ENCODE measurements at regions not wholly inside any gene's neighbourhood (a gene's known extent, or its start where the extent isn't known, plus 50 kb on each side); places are given as distances from the start of the nearest gene placed in this dataset.
"Not testable (repeated sequence)": the region's sequence is repeated elsewhere in the genome, so short reads cannot be mapped to it uniquely, and the experiment has no call there.

- no peaks in the 10 kb centered on the region for H3K9me3 Mint-ChIP-seq
- H3K4me1 Mint-ChIP-seq = peaks cover 33% of the 10 kb centered on the region
- no peaks in the 10 kb centered on the region for H3K27me3 Mint-ChIP-seq
- no peak overlapping the region for H3K4me3 Mint-ChIP-seq
- H3K36me3 Mint-ChIP-seq = no peaks in the 10 kb centered on the region
- H3K27ac Mint-ChIP-seq = no peak overlapping the region
These were observed 127.6 kb upstream of the TNRC6C start for GRCh38 chr17:77830816-77831473.

DNA sequence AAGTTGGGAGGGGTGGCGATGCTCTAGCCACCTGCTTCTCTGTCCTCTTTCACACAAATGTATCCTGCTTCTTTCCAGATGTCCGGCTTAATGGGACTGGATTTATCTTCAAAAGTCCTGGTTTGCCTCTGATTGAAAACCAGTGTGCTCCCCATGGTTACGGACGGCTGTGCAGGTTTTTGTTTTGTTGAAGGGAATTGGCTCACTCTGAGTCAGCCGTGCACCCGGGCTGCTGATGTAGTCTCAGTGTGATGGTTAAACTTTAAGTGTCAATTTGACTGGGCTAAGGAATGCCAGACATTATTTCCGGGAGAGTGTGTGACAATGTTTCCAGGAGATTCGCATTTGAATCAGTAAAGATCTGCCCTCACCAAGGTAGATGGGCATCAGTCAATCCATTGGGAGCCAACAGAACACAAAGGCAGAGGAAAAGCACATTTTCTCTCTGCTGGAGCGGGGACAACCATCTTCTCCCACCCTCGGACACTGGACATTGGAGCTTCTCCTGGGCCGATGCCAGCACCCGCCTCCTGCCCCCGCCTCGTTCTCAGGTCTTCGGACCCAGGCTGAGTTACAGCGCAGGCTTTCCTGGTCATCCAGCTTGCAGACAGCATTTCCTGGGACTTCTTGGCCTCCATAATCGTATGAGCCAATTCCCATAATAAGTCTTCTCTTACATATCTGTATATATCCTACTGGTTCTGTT, 126.9 kb upstream of the TNRC6C start:
- Mint-ChIP-seq H3K9me3 (no peaks in the 10 kb centered on the region), H3K4me1 (peaks cover 36% of the 10 kb centered on the region), H3K27me3 (no peaks in the 10 kb centered on the region), H3K4me3 (no peak overlapping the region), H3K36me3 (no peaks in the 10 kb centered on the region), H3K27ac (no peak overlapping the region)

- no peaks in the 10 kb centered on the region for H3K27me3 Mint-ChIP-seq
- peaks cover 37% of the 10 kb centered on the region for H3K4me1 Mint-ChIP-seq
- H3K9me3 Mint-ChIP-seq = no peaks in the 10 kb centered on the region
- no peak overlapping the region for H3K4me3 Mint-ChIP-seq
- no peaks in the 10 kb centered on the region for H3K36me3 Mint-ChIP-seq
- H3K27ac Mint-ChIP-seq = peak overlapping the region; percentile 84
These were observed 126.3 kb upstream of the TNRC6C start for GRCh38 chr17:77832180-77832560.

- H3K27ac Mint-ChIP-seq = no peak overlapping the region
- H3K27me3 Mint-ChIP-seq = no peaks in the 10 kb centered on the region
- H3K4me1 Mint-ChIP-seq = peaks cover 41% of the 10 kb centered on the region
- H3K36me3 Mint-ChIP-seq = no peaks in the 10 kb centered on the region
- no peaks in the 10 kb centered on the region for H3K9me3 Mint-ChIP-seq
- no peak overlapping the region for H3K4me3 Mint-ChIP-seq
These were observed 124.7 kb upstream of the TNRC6C start for GRCh38 chr17:77833769-77834168.

- Mint-ChIP-seq H3K9me3 (no peaks in the 10 kb centered on the region), H3K4me3 (no peak overlapping the region), H3K4me1 (peaks cover 46% of the 10 kb centered on the region), H3K27ac (peak overlapping the region; percentile 35), H3K27me3 (no peaks in the 10 kb centered on the region), H3K36me3 (no peaks in the 10 kb centered on the region)
These were observed 124.1 kb upstream of the TNRC6C start for GRCh38 chr17:77834170-77835115.

- Mint-ChIP-seq H3K27me3 (no peaks in the 10 kb centered on the region), H3K4me1 (peaks cover 30% of the 10 kb centered on the region), H3K9me3 (no peaks in the 10 kb centered on the region), H3K4me3 (peak overlapping the region; percentile 11), H3K36me3 (no peaks in the 10 kb centered on the region), H3K27ac (peak overlapping the region; percentile 55)
These were observed 121.9 kb upstream of the TNRC6C start for GRCh38 chr17:77836557-77837041.

GRCh38 chr17:77837072-77837471, 121.4 kb upstream of the TNRC6C start:
- H3K27ac Mint-ChIP-seq = peak overlapping the region; percentile 55
- H3K4me3 Mint-ChIP-seq = not testable (repeated sequence)

GRCh38 chr17:77837917-77838316, 120.6 kb upstream of the TNRC6C start:
- Mint-ChIP-seq H3K4me3 (no peak overlapping the region), H3K27me3 (no peaks in the 10 kb centered on the region), H3K9me3 (no peaks in the 10 kb centered on the region), H3K4me1 (peaks cover 43% of the 10 kb centered on the region), H3K36me3 (no peaks in the 10 kb centered on the region), H3K27ac (no peak overlapping the region)

More at GRCh38 chr17:77837072-77837471, 121.4 kb upstream of the TNRC6C start:
- not testable (repeated sequence) for H3K27me3 Mint-ChIP-seq, H3K36me3 Mint-ChIP-seq, H3K9me3 Mint-ChIP-seq
- H3K4me1 Mint-ChIP-seq = peaks cover 35% of the 10 kb centered on the region

DNA sequence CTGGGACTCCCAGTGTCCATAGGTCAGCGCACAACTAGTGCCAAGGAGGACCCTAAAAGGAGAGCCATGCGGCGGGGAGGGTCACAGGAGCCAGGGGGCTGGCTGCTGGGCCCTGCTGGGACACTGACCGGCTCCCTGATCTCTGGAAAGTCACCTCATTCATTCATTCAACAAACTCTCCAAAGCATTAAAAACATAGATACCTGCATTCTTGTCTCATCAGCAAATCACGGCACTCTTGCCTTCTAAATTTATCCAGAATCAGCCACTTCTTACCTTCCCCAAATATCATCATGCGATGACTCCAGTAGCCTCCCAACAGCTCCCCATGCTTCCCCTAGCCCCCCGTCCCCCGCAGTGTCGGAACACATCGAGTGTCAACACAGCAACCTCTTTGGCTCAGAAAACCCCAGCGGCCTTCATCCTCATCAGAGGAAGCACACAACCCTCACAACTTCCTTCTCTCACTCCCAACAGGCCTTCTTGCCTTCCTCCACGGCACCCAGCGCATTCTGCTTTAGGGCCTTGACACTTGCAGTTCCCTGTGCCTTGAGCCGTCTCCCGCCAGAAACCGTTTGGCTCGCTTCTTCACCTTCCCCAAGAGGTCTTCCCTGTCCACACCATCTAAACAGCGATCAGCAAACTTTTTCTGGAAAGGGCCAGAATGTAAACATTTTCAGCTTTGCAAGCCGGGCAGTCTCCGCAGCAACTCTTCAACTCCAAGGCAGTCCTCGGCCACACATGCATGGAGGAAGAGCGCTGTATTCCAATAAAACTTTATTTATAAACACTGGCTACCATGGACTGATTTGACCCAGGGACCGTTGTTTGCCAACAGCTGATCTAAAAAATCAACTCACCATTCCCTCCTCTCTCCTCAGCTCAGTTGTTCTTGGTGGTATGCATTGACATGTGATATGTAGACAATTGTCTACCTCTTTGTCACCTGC, 119.5 kb upstream of the TNRC6C start:
- Mint-ChIP-seq H3K27ac (no peak overlapping the region), H3K4me3 (no peak overlapping the region), H3K4me1 (peaks cover 54% of the 10 kb centered on the region), H3K27me3 (no peaks in the 10 kb centered on the region), H3K9me3 (no peaks in the 10 kb centered on the region), H3K36me3 (no peaks in the 10 kb centered on the region)

- H3K4me1 Mint-ChIP-seq = peaks cover 54% of the 10 kb centered on the region
- H3K36me3 Mint-ChIP-seq = no peaks in the 10 kb centered on the region
- H3K4me3 Mint-ChIP-seq = no peak overlapping the region
- no peaks in the 10 kb centered on the region for H3K9me3 Mint-ChIP-seq
- no peaks in the 10 kb centered on the region for H3K27me3 Mint-ChIP-seq
- no peak overlapping the region for H3K27ac Mint-ChIP-seq
These were observed 118.6 kb upstream of the TNRC6C start for GRCh38 chr17:77839698-77840512.

- Mint-ChIP-seq H3K27ac (no peak overlapping the region), H3K36me3 (no peaks in the 10 kb centered on the region), H3K4me3 (no peak overlapping the region), H3K4me1 (peaks cover 50% of the 10 kb centered on the region), H3K27me3 (no peaks in the 10 kb centered on the region), H3K9me3 (no peaks in the 10 kb centered on the region)
These were observed 117.9 kb upstream of the TNRC6C start for GRCh38 chr17:77840513-77841165.

DNA sequence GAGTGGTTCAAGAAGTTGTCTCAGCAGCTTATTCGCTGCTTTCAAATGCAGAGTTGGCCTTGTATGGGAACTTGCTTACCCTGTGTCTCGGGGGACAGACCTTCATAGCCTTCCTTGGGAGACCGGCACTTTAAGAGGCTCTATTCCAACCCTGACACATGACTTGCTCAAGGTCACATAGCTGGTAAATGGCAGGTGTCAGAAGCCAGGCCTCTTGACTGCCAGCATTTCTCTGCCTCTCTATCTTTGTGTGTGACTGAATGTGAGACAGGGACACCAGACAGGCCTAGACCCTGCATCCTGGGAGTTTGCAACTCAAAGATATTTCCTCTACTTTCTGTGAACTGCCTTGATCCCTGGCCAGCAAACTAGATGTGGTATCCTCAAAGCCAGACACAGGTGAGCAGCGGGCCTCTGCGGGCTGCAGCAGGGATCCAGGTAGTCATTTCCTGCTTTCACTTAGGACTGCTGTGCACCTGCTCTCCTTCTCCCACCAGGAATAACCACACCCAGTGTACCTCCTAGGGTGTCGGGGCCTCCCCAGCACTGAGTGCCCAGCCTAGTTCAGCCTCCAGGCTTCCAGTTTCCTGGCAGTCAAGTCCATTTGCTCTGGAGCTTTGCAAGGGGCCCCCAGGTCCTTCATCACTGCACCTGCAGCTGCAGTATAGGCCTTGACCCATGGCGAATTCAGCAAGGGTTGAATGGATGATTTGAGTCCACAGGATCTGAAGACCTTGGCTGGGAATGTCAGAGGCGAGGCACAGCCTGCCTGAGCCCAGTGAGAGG, 116.6 kb upstream of the TNRC6C start:
- H3K4me3 Mint-ChIP-seq = peak overlapping the region; percentile 71
- H3K36me3 Mint-ChIP-seq = no peaks in the 10 kb centered on the region
- no peaks in the 10 kb centered on the region for H3K27me3 Mint-ChIP-seq
- H3K27ac Mint-ChIP-seq = peak overlapping the region; percentile 65
- H3K4me1 Mint-ChIP-seq = peaks cover 46% of the 10 kb centered on the region
- H3K9me3 Mint-ChIP-seq = no peaks in the 10 kb centered on the region

DNA sequence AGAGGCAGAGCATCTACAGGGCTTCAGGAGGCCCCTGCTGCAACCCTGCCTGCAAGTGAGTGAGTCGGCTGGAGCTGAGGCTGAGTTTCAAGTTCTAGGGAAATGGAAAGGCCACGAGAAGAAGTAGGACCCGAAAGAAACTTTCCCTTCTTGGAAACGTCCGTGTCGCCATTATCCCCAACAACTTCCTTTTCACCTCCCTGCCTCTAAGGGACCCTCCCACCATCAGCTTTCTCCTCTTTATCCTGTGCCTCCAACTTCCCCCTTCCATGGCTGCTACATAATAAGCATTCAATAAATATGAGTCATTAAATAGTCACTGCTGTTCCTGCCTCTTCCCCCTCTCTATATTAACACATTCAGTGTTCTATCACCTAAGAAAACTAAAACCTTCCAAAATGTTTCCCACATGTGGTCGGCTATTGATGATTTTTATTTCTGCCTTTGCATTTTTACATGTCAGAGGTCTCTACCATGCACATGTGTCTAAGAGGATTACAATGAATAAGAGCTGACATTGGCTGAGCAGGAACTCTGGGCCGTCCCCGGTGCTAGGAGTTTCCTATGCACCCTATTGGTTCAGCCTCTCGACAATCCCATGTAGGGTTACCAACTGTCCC, 115.9 kb upstream of the TNRC6C start:
- Mint-ChIP-seq H3K4me3 (peak overlapping the region; percentile 71), H3K27ac (peak overlapping the region; percentile 65)

More for the DNA sequence above, 115.9 kb upstream of the TNRC6C start:
- H3K36me3 Mint-ChIP-seq = no peaks in the 10 kb centered on the region
- no peaks in the 10 kb centered on the region for H3K9me3 Mint-ChIP-seq
- H3K27me3 Mint-ChIP-seq = no peaks in the 10 kb centered on the region
- peaks cover 46% of the 10 kb centered on the region for H3K4me1 Mint-ChIP-seq

Measured in activated naive CD4-positive, alpha-beta T cell treated with anti-CD3 and anti-CD28 coated beads, Interleukin-2, amount 50 U/mL, for 24 hours (primary cell).